Uterus (tissue), 3 donors: ENCODE measurements at regions not wholly inside any gene's neighbourhood (a gene's known extent, or its start where the extent isn't known, plus 50 kb on each side); places are given as distances from the start of the nearest gene placed in this dataset.

Experiments used
- DNase-seq, 2 donors: peaks; one replicate each; pipeline ENCODE4 v3.0.0-alpha.2; 2019 to 2020
- H3K27ac ChIP-seq, 2 donors: fragments of 200-600 bp; sonication (generic); 1 replicate in 1 of 2; 2 replicates in 1 of 2; pipeline ENCODE4 v1.5.1; 2016 to 2018
- H3K27me3 ChIP-seq, 2 donors: fragments of 200-600 bp; sonication (generic); one replicate each; pipeline ENCODE4 v1.5.1; 2018 to 2019; ENCODE audit warnings: control low read depth in 1 of 2
- H3K36me3 ChIP-seq, 2 donors: fragments of 200-600 bp; sonication (generic); one replicate each; pipeline ENCODE4 v1.5.1; 2019; ENCODE audit warnings: control low read depth in 1 of 2
- H3K4me1 ChIP-seq, 2 donors: fragments of 200-600 bp; sonication (generic); one replicate each; pipeline ENCODE4 v1.5.1; 2018 to 2019; ENCODE audit warnings: control low read depth in 1 of 2
- H3K4me3 ChIP-seq, 2 donors: fragments of 200-600 bp; sonication (generic); 1 replicate in 1 of 2; 2 replicates in 1 of 2; pipeline ENCODE4 v1.5.1; 2018 to 2019; ENCODE audit warnings: mild to moderate bottlenecking in 1 of 2
- H3K9me3 ChIP-seq, 2 donors: fragments of 200-600 bp; sonication (generic); one replicate each; pipeline ENCODE4 v1.5.1; 2019; ENCODE audit warnings: control low read depth in 1 of 2
- POLR2A ChIP-seq, 2 donors: fragments of 450-650 bp; IDR thresholded peaks; one replicate each; pipeline ENCODE4 v1.6.1; 2016; ENCODE audit warnings: antibody characterized with exemption in 2 of 2, mild to moderate bottlenecking in 1 of 2, moderate library complexity in 1 of 2
- intact Hi-C: fragments of 100-400 bp; cut with DNase I; formaldehyde crosslinking; loops from one replicate; pipeline ENCODE4 v1.15.1; 2023; ENCODE audit warnings: low total_unique reads
- TF ChIP-seq, protein P1 (sequence below), 4 experiments: fragments of 200-600 bp in 2 of 4; fragments of 450-650 bp in 2 of 4; sonication (generic) in 2 of 4; IDR thresholded peaks; one replicate each; pipeline ENCODE4 v1.5.1; 2016 to 2019; ENCODE audit warnings: antibody characterized with exemption in 4 of 4, mild to moderate bottlenecking in 2 of 4, moderate library complexity in 1 of 4
- donor health status: DM: yes; HTN: yes; CAD: no.

DNA sequence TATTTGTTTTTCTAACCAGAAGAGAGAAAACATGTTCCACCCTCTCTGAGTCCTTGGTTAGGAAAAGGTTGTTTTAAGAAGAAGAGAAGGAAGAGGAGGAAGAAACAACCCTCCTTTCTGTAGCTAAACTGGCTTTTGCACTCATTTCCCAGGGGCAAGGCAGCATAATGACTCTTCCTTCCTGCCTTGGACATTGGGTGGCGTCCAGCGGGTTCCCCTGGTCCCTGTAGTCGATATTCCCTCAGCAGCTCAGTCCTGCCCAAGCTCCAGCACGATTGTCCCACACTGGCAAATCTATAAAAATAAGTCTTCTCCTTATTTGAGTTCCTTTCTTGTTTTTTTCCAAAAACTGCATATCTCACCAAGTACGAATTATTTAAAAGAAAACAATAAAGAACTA lies 81.2 kb downstream of the TEX35 start:
- Histone ChIP-seq H3K27me3 (no peaks in the 10 kb centered on the region), H3K9me3 (peaks cover 0 to 6% of the 10 kb centered on the region in 2 donors), H3K36me3 (no peaks in the 10 kb centered on the region), H3K4me1 (no peaks in the 10 kb centered on the region), H3K4me3 (no peak overlapping the region), H3K27ac (no peak overlapping the region)
- DNase-seq, result no peak
- intact Hi-C loops, result no loop called here
- TF ChIP-seq, protein P1, sequence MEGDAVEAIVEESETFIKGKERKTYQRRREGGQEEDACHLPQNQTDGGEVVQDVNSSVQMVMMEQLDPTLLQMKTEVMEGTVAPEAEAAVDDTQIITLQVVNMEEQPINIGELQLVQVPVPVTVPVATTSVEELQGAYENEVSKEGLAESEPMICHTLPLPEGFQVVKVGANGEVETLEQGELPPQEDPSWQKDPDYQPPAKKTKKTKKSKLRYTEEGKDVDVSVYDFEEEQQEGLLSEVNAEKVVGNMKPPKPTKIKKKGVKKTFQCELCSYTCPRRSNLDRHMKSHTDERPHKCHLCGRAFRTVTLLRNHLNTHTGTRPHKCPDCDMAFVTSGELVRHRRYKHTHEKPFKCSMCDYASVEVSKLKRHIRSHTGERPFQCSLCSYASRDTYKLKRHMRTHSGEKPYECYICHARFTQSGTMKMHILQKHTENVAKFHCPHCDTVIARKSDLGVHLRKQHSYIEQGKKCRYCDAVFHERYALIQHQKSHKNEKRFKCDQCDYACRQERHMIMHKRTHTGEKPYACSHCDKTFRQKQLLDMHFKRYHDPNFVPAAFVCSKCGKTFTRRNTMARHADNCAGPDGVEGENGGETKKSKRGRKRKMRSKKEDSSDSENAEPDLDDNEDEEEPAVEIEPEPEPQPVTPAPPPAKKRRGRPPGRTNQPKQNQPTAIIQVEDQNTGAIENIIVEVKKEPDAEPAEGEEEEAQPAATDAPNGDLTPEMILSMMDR (IDR thresholded peaks at IDR 0.05), result no peak
- no peak for TF ChIP-seq POLR2A (IDR thresholded peaks at IDR 0.05)

DNA sequence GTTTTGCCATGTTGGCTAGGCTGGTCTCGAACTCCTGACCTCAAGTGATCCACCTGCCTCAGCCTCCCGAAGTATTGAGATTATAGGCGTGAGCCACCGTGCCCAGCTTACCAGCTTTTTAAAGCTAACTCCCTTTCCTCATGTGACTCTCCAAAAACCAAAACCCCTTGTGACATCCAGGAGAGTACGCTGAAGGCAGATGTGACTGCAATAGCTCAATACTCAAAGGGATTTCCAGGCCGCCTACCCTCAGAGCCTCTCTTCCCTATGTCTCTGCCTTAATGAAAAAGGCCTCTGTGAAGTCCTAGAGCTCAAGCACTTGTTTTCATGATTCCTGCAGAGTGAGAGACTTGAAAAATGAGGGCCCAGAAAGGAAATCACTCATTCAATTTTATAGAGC lies 82.6 kb downstream of the TEX35 start:
- peaks cover 0 to 6% of the 10 kb centered on the region in 2 donors for H3K9me3 ChIP-seq
- no peaks in the 10 kb centered on the region for H3K36me3 ChIP-seq
- H3K4me3 ChIP-seq, result no peak overlapping the region
- intact Hi-C loops, result no loop called here
- H3K27me3 ChIP-seq, result no peaks in the 10 kb centered on the region
- DNase-seq, result no peak
- no peak for TF ChIP-seq POLR2A (IDR thresholded peaks at IDR 0.05)
- TF ChIP-seq, protein P1 (IDR thresholded peaks at IDR 0.05), result no peak
- H3K4me1 ChIP-seq, result no peaks in the 10 kb centered on the region
- no peak overlapping the region for H3K27ac ChIP-seq

DNA sequence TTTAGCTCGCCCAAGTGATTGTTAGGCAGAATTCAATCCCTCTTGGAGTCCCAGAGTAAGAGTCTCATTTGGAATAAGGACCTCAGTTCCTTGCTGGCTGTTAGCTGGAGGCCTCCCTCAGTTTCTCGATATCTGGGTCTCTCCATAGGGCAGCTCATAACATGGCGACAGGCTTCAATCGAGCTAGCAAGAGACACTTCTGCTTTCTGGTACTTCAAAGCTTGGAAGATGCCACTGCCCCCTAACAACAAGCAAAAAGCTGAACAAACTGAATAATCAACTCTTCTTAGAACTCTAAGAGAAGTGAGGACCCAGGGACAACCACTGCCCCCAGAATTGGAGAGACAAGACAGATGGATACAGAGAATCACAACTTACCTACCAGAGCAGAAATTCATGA lies 86.2 kb downstream of the TEX35 start:
- Histone ChIP-seq H3K27me3 (no peaks in the 10 kb centered on the region), H3K4me1 (no peaks in the 10 kb centered on the region), H3K27ac (no peak overlapping the region), H3K4me3 (no peak overlapping the region), H3K9me3 (no peaks in the 10 kb centered on the region), H3K36me3 (no peaks in the 10 kb centered on the region)
- DNase-seq, result no peak
- TF ChIP-seq, protein P1 (IDR thresholded peaks at IDR 0.05), result no peak
- no peak for TF ChIP-seq POLR2A (IDR thresholded peaks at IDR 0.05)
- intact Hi-C loops, result no loop called here

DNA sequence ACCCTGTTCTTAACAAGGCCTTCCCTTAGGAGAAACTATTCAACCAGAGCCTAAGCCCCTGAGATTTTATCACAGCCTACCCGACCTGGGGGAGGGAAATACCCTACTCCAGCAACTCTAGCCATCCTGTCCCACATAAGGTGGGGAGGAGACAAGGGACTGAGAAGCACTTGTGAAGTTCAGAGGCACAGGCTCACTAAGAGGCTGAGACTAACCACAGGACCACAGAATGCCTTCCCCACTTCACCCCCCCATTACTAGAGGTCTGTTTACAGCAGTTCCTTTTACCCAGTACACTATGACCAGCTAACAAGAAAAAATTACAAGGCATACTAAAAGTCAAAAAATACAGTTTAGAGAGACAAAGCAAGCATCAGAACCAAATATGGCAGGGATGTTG lies 86.8 kb downstream of the TEX35 start:
- no peak for TF ChIP-seq POLR2A (IDR thresholded peaks at IDR 0.05)
- TF ChIP-seq, protein P1 (IDR thresholded peaks at IDR 0.05), result no peak
- Histone ChIP-seq H3K4me3 (no peak overlapping the region), H3K27me3 (no peaks in the 10 kb centered on the region), H3K27ac (no peak overlapping the region), H3K36me3 (no peaks in the 10 kb centered on the region), H3K4me1 (no peaks in the 10 kb centered on the region), H3K9me3 (no peaks in the 10 kb centered on the region)
- no peak for DNase-seq
- intact Hi-C loops, result no loop called here

DNA sequence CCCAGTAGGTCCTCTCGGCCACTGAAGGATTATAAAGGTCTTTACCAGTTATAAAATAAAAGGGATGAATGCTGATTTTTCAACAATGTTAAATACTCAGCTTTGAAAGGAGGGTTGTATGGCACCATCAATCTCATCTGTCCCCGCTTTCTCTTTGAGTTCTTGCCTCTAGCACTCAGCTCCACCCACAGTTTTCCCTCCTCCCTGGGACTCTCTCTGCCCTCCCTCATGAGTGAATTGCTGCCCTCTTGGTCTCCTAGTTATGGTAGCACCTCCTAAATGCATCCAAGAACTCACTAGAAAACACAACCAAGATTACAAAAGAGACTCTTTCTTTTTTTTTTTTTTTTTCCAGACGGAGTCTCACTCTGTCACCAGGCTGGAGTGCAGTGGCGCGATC lies 91.0 kb downstream of the TEX35 start:
- no peaks in the 10 kb centered on the region for H3K4me1 ChIP-seq
- no peaks in the 10 kb centered on the region for H3K27me3 ChIP-seq
- no peak for DNase-seq
- TF ChIP-seq POLR2A (IDR thresholded peaks at IDR 0.05), result no peak
- TF ChIP-seq, protein P1 (IDR thresholded peaks at IDR 0.05), result no peak
- H3K36me3 ChIP-seq, result no peaks in the 10 kb centered on the region
- no peak overlapping the region for H3K27ac ChIP-seq
- no peak overlapping the region for H3K4me3 ChIP-seq
- no peaks in the 10 kb centered on the region for H3K9me3 ChIP-seq
- intact Hi-C loops, result no loop called here
